GM21515 (cell line): ENCODE measurements at regions not wholly inside any gene's neighbourhood (a gene's known extent, or its start where the extent isn't known, plus 50 kb on each side); places are given as distances from the start of the nearest gene placed in this dataset.
"Not testable (repeated sequence)": the region's sequence is repeated elsewhere in the genome, so short reads cannot be mapped to it uniquely, and the experiment has no call there.

Experiments used
- ATAC-seq: cut with Tn5 transposase; IDR thresholded peaks from one replicate; pipeline ENCODE4 v1.9.1; 2021; ENCODE audit not compliant: unreplicated experiment

- no peak for ATAC-seq
Measured at GRCh38 chr14:70269582-70269981, 80.8 kb upstream of the SLC8A3 start.

- no peak for ATAC-seq
Measured at GRCh38 chr14:70268760-70269159, 80.0 kb upstream of the SLC8A3 start.

- ATAC-seq = no peak
Measured at GRCh38 chr14:70266157-70266556, 77.4 kb upstream of the SLC8A3 start.

GRCh38 chr14:70265422-70265821 lies 76.7 kb upstream of the SLC8A3 start:
- no peak for ATAC-seq

- ATAC-seq = no peak
Measured at GRCh38 chr14:70259420-70259819, 70.7 kb upstream of the SLC8A3 start.

- no peak for ATAC-seq
Measured at GRCh38 chr14:70257526-70257925, 68.8 kb upstream of the SLC8A3 start.

- no peak for ATAC-seq
Measured at GRCh38 chr14:70256601-70257000, 67.8 kb upstream of the SLC8A3 start.

GRCh38 chr14:70255071-70256057 lies 66.6 kb upstream of the SLC8A3 start:
- not testable (repeated sequence) for ATAC-seq

GRCh38 chr14:70254476-70254961 lies 65.8 kb upstream of the SLC8A3 start:
- ATAC-seq = no peak

- not testable (repeated sequence) for ATAC-seq
Measured at GRCh38 chr14:70253547-70253946, 64.8 kb upstream of the SLC8A3 start.

GRCh38 chr14:70245026-70245425 lies 56.3 kb upstream of the SLC8A3 start:
- no peak for ATAC-seq

GRCh38 chr14:70239802-70240201 lies 51.1 kb upstream of the SLC8A3 start:
- peak; percentile 76 for ATAC-seq

GRCh38 chr14:70238635-70239034 lies 49.9 kb upstream of the SLC8A3 start:
- not testable (repeated sequence) for ATAC-seq
